HCT116 (cell line): ENCODE measurements at regions not wholly inside any gene's neighbourhood (a gene's known extent, or its start where the extent isn't known, plus 50 kb on each side); places are given as distances from the start of the nearest gene placed in this dataset.

Source experiments
- ATAC-seq: fragments of 200-7000 bp; cut with Tn5 transposase; 2 replicates; pipeline ENCODE4 v1.9.1; 2020; ENCODE audit warnings: mild to moderate bottlenecking, moderate library complexity
- BruUV-seq: library from RNA; stranded (reverse); fragments of 400-500 nt; replicated peaks from 2 replicates; lab custom pipeline; 2021; lab: Mats Ljungman, UMichigan
- CTCF ChIA-PET: fragments of 300-600 bp; sonication (Branson Sonifier 250); formaldehyde crosslinking; loops from one replicate; lab custom pipeline; 2021; ENCODE audit warnings: antibody characterized with exemption; lab: Charles Lee
- POLR2A ChIA-PET: fragments of 300-600, 350-600 bp; sonication (Branson Sonifier 250); formaldehyde crosslinking; loops from one replicate; lab custom pipeline; 2021; ENCODE audit warnings: antibody characterized with exemption; lab: Charles Lee
- RAD21 ChIA-PET, 2 experiments: fragments of 300-600 bp; sonication (Branson Sonifier 250); formaldehyde crosslinking; loops; one replicate each; lab custom pipeline; 2023; ENCODE audit warnings: low total read pairs in 2 of 2; ENCODE audit not compliant: uncharacterized antibody in 2 of 2, unreplicated experiment in 2 of 2, low non-redundant PET in 1 of 2; lab: Charles Lee
- DNase-seq: peaks from one replicate; pipeline ENCODE4 v3.0.0-alpha.2; 2010; ENCODE audit warnings: low read depth, low spot score
- H2AFZ ChIP-seq: fragments of 200-600 bp; shearing (Covaris generic), sonication (generic); 2 replicates; pipeline ENCODE4 v1.6.1; 2017; ENCODE audit warnings: low read depth, mixed run types, mixed read lengths, antibody characterized with exemption, low read length; ENCODE audit not compliant: poor library complexity, severe bottlenecking
- H3K27ac ChIP-seq: 2 replicates; pipeline ENCODE4 v1.5.1; 2012; ENCODE audit warnings: low read depth, low read length
- H3K27me3 ChIP-seq: fragments of 200-600 bp; sonication (generic); 2 replicates; pipeline ENCODE4 v1.6.1; 2016; ENCODE audit warnings: mixed run types, low read length, mixed read lengths; ENCODE audit not compliant: insufficient read depth
- H3K36me3 ChIP-seq, 2 experiments: fragments of 200-500 bp in 1 of 2; fragments of 200-600 bp in 1 of 2; sonication (Bioruptor generic) in 1 of 2; sonication (generic) in 1 of 2; 2 replicates each; pipeline versions ENCODE4 v1.5.1 to v1.6.1; 2014 to 2016; ENCODE audit warnings: low read length in 2 of 2, inconsistent platforms in 1 of 2, mixed read lengths in 1 of 2, mixed run types in 1 of 2; ENCODE audit not compliant: insufficient read depth in 2 of 2, control insufficient read depth in 1 of 2
- H3K4me1 ChIP-seq, 2 experiments: fragments of 200-600 bp in 1 of 2; sonication (generic) in 1 of 2; 2 replicates each; pipeline versions ENCODE4 v1.5.1 to v1.6.1; 2012 to 2017; ENCODE audit warnings: low read length in 2 of 2, inconsistent platforms in 1 of 2, mild to moderate bottlenecking in 1 of 2, mixed read lengths in 1 of 2, mixed run types in 1 of 2, moderate library complexity in 1 of 2; ENCODE audit not compliant: insufficient read depth in 2 of 2, control insufficient read depth in 1 of 2
- H3K4me2 ChIP-seq: fragments of 200-600 bp; sonication (generic); 2 replicates; pipeline ENCODE4 v1.6.1; 2017; ENCODE audit warnings: mixed run types, low read length, mixed read lengths
- H3K4me3 ChIP-seq, 2 experiments: fragments of 200-600 bp in 1 of 2; sonication (generic) in 1 of 2; replicated peaks in 1 of 2; 2 replicates each; pipeline ENCODE4 v1.5.1; 2011 to 2016; ENCODE audit warnings: low read length in 2 of 2, control low read depth in 1 of 2, low read depth in 1 of 2, mild to moderate bottlenecking in 1 of 2, mixed read lengths in 1 of 2, mixed run types in 1 of 2
- H3K79me2 ChIP-seq: fragments of 200-600 bp; sonication (generic); 2 replicates; pipeline ENCODE4 v1.6.1; 2017; ENCODE audit warnings: mild to moderate bottlenecking, mixed run types, low read length, moderate library complexity, mixed read lengths; ENCODE audit not compliant: insufficient read depth
- H3K9ac ChIP-seq: fragments of 200-600 bp; sonication (generic); 2 replicates; pipeline ENCODE4 v1.6.1; 2016; ENCODE audit warnings: low read length, mixed read lengths
- H3K9me2 ChIP-seq: fragments of 200-600 bp; sonication (generic), shearing (Covaris generic); 2 replicates; pipeline ENCODE4 v1.6.1; 2017; ENCODE audit warnings: mixed run types, mild to moderate bottlenecking, moderate library complexity; ENCODE audit not compliant: insufficient read depth
- H3K9me3 ChIP-seq, 2 experiments: fragments of 200-500 bp in 1 of 2; fragments of 200-600 bp in 1 of 2; sonication (Bioruptor generic) in 1 of 2; sonication (generic) in 1 of 2; 2 replicates each; pipeline ENCODE4 v1.6.1; 2014 to 2017; ENCODE audit warnings: low read length in 2 of 2, mixed read lengths in 2 of 2, inconsistent platforms in 1 of 2, low read depth in 1 of 2, mild to moderate bottlenecking in 1 of 2, mixed run types in 1 of 2, moderate library complexity in 1 of 2; ENCODE audit not compliant: control insufficient read depth in 1 of 2, insufficient read depth in 1 of 2
- H4K20me1 ChIP-seq: fragments of 200-600 bp; sonication (generic), shearing (Covaris generic); 2 replicates; pipeline ENCODE4 v1.6.1; 2017; ENCODE audit warnings: mixed run types, mild to moderate bottlenecking, moderate library complexity; ENCODE audit not compliant: insufficient read depth
- ATF3 ChIP-seq: IDR thresholded peaks from 2 replicates; pipeline ENCODE4 v1.6.1; 2012
- CBX3 ChIP-seq: IDR thresholded peaks from 2 replicates; pipeline ENCODE4 v1.6.1; 2012; ENCODE audit warnings: low read depth
- ELF1 ChIP-seq: IDR thresholded peaks from 2 replicates; pipeline ENCODE4 v1.6.1; 2012; ENCODE audit warnings: low read depth, borderline replicate concordance
- EZH2 ChIP-seq: fragments of 200-600 bp; sonication (generic); IDR thresholded peaks from 2 replicates; pipeline ENCODE4 v1.6.1; 2017; ENCODE audit warnings: antibody characterized with exemption, mixed run types
- MAX ChIP-seq: IDR thresholded peaks from 2 replicates; pipeline ENCODE4 v1.6.1; 2012
- RAD21 ChIP-seq: IDR thresholded peaks from 2 replicates; pipeline ENCODE4 v1.6.1; 2012; ENCODE audit warnings: low read depth, mild to moderate bottlenecking
- REST ChIP-seq: IDR thresholded peaks from 2 replicates; pipeline ENCODE4 v1.6.1; 2012; ENCODE audit warnings: low read depth
- SIN3A ChIP-seq: IDR thresholded peaks from 2 replicates; pipeline ENCODE4 v1.6.1; 2012; ENCODE audit warnings: low read depth
- ZFX ChIP-seq: fragments of 450-650 bp; IDR thresholded peaks from 2 replicates; pipeline ENCODE4 v1.6.1; 2017
- ZNF274 ChIP-seq: fragments of 200-500 bp; sonication (Bioruptor generic); IDR thresholded peaks from 2 replicates; pipeline ENCODE4 v1.6.1; 2014; ENCODE audit warnings: mild to moderate bottlenecking, low read depth, low read length, inconsistent platforms
- intact Hi-C: fragments of 100-400 bp; cut with micrococcal nuclease; formaldehyde crosslinking; loops from 2 replicates; pipeline ENCODE4 v1.10.0; 2022

GRCh38 chr19:20256606-20257005 lies 89.6 kb downstream of the ZNF486 start:
- RAD21 ChIA-PET: no interaction called here

More at GRCh38 chr19:20256606-20257005, 89.6 kb downstream of the ZNF486 start:
- no peak for TF ChIP-seq ATF3
- no peak for TF ChIP-seq SIN3A
- TF ChIP-seq ZFX: no peak
- no peak for TF ChIP-seq ZNF274
- no peak for TF ChIP-seq REST
- TF ChIP-seq CBX3: no peak
- no peak for TF ChIP-seq EZH2
- no peak for TF ChIP-seq ELF1
- no peak for TF ChIP-seq RAD21
- no peak for TF ChIP-seq MAX
- Histone ChIP-seq H3K4me2 (no peak overlapping the region), H2AFZ (no peak overlapping the region), H3K4me1 (no peaks in the 10 kb centered on the region), H3K79me2 (no peaks in the 10 kb centered on the region), H3K9me2 (no peaks in the 10 kb centered on the region), H3K27me3 (no peaks in the 10 kb centered on the region), H4K20me1 (no peaks in the 10 kb centered on the region), H3K36me3 (no peaks in the 10 kb centered on the region), H3K27ac (no peak overlapping the region), H3K9me3 (no peaks in the 10 kb centered on the region; a peak in 2 of 4 replicates), H3K9ac (no peak overlapping the region), H3K4me3 (no peak overlapping the region)
- DNase-seq (no peak), ATAC-seq (no peak)
- ChIA-PET CTCF (no interaction called here), POLR2A (no interaction called here)
- intact Hi-C loops: no loop called here
- BruUV-seq: no TSS peak
